Naive thymus-derived CD8-positive, alpha-beta T cell (primary cell): ENCODE measurements at regions not wholly inside any gene's neighbourhood (a gene's known extent, or its start where the extent isn't known, plus 50 kb on each side); places are given as distances from the start of the nearest gene placed in this dataset.

ENCODE experiments used
- ATAC-seq, 2 donors: fragments of 150-1000 bp; cut with Tn5 transposase in 1 of 2; sonication (Bioruptor Pico), chemical (Tn5 transposase) in 1 of 2; 1 replicate in 1 of 2; 2 replicates in 1 of 2; pipeline ENCODE4 v1.10.0; 2021; ENCODE audit warnings: mild to moderate bottlenecking in 2 of 2, moderate library complexity in 2 of 2
- POLR2A ChIA-PET: fragments of 350-600 bp; sonication (Branson Sonifier 250); formaldehyde crosslinking; loops from one replicate; lab custom pipeline; 2021; ENCODE audit warnings: antibody characterized with exemption; lab: Charles Lee
- DNase-seq, 10 donors: peaks; one replicate each; pipeline versions ENCODE4 v3.0.0 to v3.0.0-alpha.2; 2020 to 2022
- H3K27ac Mint-ChIP-seq, 10 donors: one replicate each; pipeline ENCODE4 v1.8.0; 2020 to 2022; ENCODE audit warnings: mild to moderate bottlenecking in 10 of 10, mixed read lengths in 10 of 10, moderate library complexity in 4 of 10, inconsistent platforms in 1 of 10
- H3K27me3 Mint-ChIP-seq, 5 donors: one replicate each; pipeline ENCODE4 v1.8.0; 2021 to 2022; ENCODE audit warnings: mixed read lengths in 5 of 5
- H3K36me3 Mint-ChIP-seq, 3 donors: one replicate each; pipeline ENCODE4 v1.8.0; 2020 to 2022; ENCODE audit warnings: mixed read lengths in 3 of 3, mild to moderate bottlenecking in 2 of 3, inconsistent platforms in 1 of 3
- H3K4me1 Mint-ChIP-seq, 4 donors: one replicate each; pipeline ENCODE4 v1.8.0; 2021 to 2022; ENCODE audit warnings: mixed read lengths in 4 of 4
- H3K4me3 Mint-ChIP-seq, 10 donors: one replicate each; pipeline ENCODE4 v1.8.0; 2020 to 2022; ENCODE audit warnings: mild to moderate bottlenecking in 10 of 10, mixed read lengths in 10 of 10, moderate library complexity in 6 of 10, inconsistent platforms in 1 of 10
- H3K9me3 Mint-ChIP-seq, 9 donors: one replicate each; pipeline ENCODE4 v1.8.0; 2020 to 2022; ENCODE audit warnings: mixed read lengths in 9 of 9, mild to moderate bottlenecking in 3 of 9, inconsistent platforms in 1 of 9, moderate library complexity in 1 of 9

DNA sequence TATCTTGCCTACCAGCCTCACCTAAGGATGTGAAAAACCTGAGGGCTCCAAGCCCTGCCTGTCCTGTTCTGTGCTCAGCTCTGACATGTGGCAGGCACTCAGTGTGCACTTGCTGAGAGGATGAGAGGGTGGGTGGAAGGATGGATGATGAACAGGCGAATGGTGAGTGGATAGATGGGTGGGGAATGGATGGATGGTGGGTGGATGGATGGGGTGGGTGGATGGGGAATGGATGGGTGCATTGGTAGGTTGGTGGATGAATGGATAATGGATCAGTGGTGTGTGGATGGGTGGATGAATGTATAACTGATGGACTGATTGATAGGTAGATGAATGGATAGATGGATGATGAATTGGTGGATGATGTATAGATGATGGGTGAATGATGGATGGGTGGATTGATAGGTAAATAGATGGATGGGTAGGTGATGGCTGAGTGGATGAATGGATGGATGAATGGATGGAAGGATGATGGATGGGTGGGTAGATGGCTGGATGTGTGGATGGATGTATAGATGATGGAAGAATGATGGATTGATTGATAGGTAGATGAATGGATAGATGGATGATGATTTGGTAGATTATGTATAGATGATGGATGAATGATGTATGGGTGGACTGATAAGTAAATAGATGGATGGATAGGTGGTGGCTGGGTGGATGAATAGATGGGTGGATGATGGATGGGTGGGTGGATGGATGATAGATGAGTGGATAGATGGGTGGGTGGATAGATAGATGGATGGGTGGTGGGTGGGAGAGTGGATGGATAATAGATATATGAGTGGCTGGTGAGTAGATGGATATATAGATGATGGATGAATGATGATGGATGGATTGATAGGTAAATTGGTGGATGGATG, 69.3 kb upstream of the NKX1-1 start:
- peaks cover 0 to 26% (median 7%) of the 10 kb centered on the region in 9 donors for H3K9me3 Mint-ChIP-seq
- H3K27ac Mint-ChIP-seq: peak overlapping the region in 1 of 10 donors; percentile 6
- H3K4me1 Mint-ChIP-seq: no peaks in the 10 kb centered on the region
- H3K36me3 Mint-ChIP-seq: peaks cover 0 to 10% (median 0%) of the 10 kb centered on the region in 3 donors
- ATAC-seq (no peak), DNase-seq (no peak)
- no peak overlapping the region for H3K4me3 Mint-ChIP-seq
- POLR2A ChIA-PET: no interaction called here
- peaks cover 8 to 36% (median 16%) of the 10 kb centered on the region in 5 donors for H3K27me3 Mint-ChIP-seq

DNA sequence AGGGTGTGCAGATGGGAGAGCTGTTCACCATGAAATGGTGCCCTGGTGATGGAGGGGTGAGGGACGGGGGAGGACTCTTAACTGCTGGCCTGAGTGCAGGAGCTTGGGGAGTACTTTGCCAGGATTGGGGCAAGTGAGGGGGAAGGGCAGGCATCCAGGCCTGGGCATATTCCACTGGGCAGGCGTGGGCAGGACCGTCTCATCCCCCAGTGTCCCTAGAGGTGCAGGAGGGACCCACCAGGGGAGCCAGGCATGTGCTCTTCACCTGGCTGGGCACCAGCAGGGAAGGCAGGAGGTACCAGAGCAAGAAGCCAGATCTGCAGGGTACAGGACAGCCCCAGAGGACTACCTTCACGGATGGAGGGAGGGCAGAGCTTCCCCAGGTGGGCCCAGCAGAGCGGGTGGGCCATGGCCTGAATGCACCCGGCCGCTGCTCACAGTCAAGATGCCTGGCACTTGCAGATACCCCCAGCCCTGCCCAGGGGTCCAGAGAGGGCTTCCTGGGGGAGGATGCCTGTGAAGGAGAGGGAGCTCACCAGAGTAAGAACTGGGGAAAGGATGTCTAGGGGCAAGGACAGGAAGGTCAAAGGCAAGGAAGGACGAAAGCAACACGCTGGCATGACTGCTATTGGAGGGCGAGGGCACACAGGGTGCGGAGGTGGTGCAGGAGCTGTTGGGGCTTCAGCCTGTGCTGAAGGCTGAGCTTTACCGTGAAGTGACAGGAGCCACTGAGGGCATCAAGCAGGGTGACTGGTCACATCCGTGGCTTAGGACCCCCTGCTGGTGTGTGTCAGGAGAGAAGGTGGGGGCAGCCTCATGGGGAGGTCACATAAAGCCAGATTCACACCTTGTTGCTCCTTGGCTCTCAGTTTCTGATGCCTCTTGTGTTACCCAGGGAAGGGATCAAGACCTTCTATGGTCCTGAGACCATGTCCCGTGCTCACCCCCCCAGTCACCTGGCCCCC, 68.2 kb upstream of the NKX1-1 start:
- no peak for ATAC-seq
- Mint-ChIP-seq H3K4me1 (no peaks in the 10 kb centered on the region), H3K27me3 (peaks cover 8 to 44% (median 16%) of the 10 kb centered on the region in 5 donors), H3K36me3 (peaks cover 0 to 1% (median 0%) of the 10 kb centered on the region in 3 donors), H3K27ac (peak overlapping the region in 1 of 10 donors; percentile 67), H3K9me3 (peaks cover 0 to 15% (median 3%) of the 10 kb centered on the region in 9 donors), H3K4me3 (no peak overlapping the region)
- POLR2A ChIA-PET: no interaction called here
- DNase-seq: peak in 1 of 10 donors; percentile 53

DNA sequence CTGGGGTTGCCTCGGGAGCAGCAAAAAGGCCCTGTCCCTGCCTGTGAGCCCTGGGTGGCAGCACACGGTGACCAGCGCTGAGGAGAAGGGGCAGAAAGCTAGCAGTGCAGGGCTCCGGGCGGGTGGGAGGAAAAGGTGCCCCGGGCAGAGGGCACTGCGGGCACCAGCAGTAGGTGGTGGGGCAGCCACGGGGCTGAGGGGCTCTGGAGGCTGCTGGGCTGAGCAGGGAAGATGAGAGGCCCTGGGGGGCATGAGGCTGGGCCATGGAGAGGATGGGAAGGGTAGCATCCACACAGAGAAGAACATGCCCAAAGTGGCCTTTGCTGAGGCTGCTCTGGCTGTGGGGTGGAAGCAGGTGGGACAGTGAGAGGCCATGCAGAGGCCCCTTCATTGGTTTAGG, 67.5 kb upstream of the NKX1-1 start:
- Mint-ChIP-seq H3K27me3 (peaks cover 8 to 46% (median 16%) of the 10 kb centered on the region in 5 donors), H3K36me3 (no peaks in the 10 kb centered on the region), H3K27ac (peak overlapping the region in 1 of 10 donors; percentile 67), H3K9me3 (peaks cover 0 to 12% (median 0%) of the 10 kb centered on the region in 9 donors), H3K4me1 (no peaks in the 10 kb centered on the region), H3K4me3 (no peak overlapping the region)
- POLR2A ChIA-PET: no interaction called here
- DNase-seq: no peak
- no peak for ATAC-seq

DNA sequence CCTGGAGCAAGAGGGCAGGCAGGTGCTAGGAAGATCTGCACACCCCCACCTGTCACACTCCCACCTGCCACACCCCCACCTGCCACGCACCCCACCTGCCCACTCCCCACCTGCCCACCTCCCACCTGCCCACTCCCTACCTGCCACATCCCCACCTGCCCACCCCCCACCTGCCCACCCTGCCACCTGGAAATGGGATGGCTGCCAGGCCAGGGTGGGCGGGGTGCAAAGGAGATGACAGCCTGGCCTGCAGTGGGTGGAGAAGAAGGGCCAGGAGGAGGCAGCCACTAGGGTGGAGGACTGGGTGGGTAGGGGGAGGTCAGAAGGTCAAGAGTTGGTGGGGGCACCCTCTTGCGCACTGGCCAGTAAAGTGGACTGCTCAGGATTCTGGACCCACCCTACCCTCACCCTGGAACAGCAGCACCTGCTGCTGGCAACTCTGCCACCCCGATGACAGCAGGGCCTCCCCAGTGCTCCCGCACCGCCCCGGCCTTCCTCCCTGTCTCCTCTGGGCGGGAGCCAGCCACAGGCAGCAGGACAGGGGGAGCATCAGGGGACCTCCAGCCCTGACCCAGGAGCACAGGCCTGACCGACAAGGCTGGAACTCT, 66.8 kb upstream of the NKX1-1 start:
- Mint-ChIP-seq H3K4me3 (no peak overlapping the region), H3K9me3 (peaks cover 0 to 16% (median 5%) of the 10 kb centered on the region in 9 donors), H3K27ac (no peak overlapping the region), H3K27me3 (peaks cover 8 to 46% (median 17%) of the 10 kb centered on the region in 5 donors), H3K4me1 (no peaks in the 10 kb centered on the region), H3K36me3 (peaks cover 0 to 4% (median 0%) of the 10 kb centered on the region in 3 donors)
- POLR2A ChIA-PET: no interaction called here
- DNase-seq (no peak), ATAC-seq (no peak)

DNA sequence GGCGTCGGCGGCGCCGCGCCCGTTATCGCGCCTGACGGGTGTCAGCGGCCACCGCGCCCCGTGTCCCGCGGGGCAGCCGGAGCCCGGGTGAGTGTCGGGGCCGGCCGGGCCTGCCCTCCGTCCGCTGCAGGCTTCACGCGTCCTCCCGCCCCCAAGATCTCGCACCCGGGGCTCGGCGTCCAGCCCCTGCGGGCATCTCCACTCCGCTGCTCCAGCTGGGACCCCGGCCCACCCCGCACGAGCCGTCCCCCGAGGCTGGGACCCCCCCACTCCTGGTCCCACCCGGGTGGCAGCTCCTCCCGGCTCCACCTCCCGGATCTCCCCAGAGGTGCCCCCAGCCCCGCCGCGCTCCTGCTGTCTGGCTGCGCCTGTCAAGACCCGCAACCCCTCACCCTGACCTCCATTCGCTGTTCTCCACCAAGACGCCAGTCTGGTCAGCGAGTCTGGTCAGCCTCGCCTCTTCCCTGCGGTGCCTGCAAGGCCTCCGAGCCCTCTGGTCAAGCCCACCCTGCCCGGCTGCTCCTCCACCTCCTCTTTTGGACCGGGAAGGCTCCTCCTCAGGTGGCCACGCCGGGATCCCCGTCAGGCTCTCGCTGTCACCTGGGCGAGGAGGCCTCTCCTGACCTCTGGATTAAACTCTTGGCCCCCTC, 66.0 kb upstream of the NKX1-1 start:
- H3K4me1 Mint-ChIP-seq: no peaks in the 10 kb centered on the region
- no peak overlapping the region for H3K4me3 Mint-ChIP-seq
- ATAC-seq (no peak), DNase-seq (peak in 1 of 10 donors; percentile 57)
- peaks cover 8 to 46% (median 18%) of the 10 kb centered on the region in 5 donors for H3K27me3 Mint-ChIP-seq
- POLR2A ChIA-PET: no interaction called here
- H3K27ac Mint-ChIP-seq: no peak overlapping the region
- peaks cover 0 to 23% (median 11%) of the 10 kb centered on the region in 9 donors for H3K9me3 Mint-ChIP-seq
- H3K36me3 Mint-ChIP-seq: peaks cover 0 to 5% (median 0%) of the 10 kb centered on the region in 3 donors

DNA sequence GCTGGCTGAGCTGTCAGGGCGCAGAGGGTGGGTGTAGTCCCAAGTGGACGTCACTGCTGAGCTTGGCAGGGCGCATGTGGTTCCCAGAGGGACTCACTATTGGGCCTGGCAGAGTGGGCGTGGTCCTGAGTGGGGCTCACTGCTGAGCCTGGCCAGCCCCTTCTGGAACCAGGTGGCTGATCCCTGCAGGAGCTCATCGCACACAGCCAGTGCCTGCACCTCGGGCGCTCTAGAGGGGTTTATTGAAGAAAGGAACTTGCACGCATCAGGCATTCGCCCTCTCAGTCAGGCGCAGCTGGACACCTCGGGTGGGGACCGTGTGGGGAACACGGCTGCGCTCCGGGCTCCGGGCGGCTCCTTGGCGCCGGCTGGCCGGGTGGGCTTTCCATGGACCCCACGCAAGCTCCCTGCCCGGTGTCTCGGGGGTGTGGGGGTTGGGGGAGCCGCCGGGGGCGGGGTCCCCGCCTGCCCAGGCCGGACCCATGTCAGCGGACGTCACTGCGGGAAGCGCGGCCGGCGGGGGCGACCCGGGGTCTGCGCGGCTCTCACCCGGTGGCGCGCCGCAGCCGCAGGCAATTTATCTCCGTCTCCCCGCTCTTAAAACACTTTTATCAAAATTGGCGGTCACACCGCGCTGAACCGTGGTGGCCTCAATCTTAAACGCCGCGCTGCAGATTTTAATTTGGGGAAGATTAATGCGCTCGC, 65.4 kb upstream of the NKX1-1 start:
- Mint-ChIP-seq H3K9me3 (peaks cover 0 to 27% (median 11%) of the 10 kb centered on the region in 9 donors), H3K4me1 (no peaks in the 10 kb centered on the region), H3K36me3 (peaks cover 0 to 5% (median 0%) of the 10 kb centered on the region in 3 donors), H3K27ac (no peak overlapping the region), H3K27me3 (peaks cover 8 to 46% (median 18%) of the 10 kb centered on the region in 5 donors), H3K4me3 (no peak overlapping the region)
- peak in 1 of 10 donors; percentile 51 for DNase-seq
- POLR2A ChIA-PET: no interaction called here
- no peak for ATAC-seq

DNA sequence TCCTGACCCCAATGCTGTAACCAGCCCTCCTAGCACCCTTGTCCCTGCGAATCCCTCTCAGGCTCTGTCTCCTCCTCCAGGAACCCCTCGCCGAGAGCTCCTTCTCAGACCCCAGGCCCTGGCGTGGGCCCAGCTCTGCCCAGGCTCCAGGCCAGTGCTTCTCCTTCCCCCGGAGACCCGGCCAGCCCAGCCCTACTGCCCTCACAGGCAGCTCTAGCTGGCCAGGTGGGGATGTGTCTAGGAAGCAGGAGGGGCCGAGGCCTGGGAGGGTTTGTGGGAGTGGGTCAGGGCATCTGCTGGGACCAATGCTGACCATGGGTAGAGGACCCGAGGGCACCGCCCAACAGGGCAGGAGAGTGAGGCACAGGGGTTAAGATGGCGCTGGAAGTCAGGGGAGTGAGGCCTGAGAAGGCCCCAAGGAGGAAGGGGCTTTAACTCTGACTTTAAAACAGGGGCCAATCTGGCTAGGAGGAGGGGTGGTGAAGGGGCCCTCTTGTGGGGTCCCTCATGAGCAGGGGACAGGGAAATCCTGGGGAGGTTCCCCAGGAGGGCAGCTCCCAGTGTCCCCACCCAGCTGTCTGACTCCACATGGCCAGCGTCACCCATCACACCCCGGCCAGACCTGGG, 64.7 kb upstream of the NKX1-1 start:
- no peaks in the 10 kb centered on the region for H3K4me1 Mint-ChIP-seq
- peaks cover 8 to 46% (median 17%) of the 10 kb centered on the region in 5 donors for H3K27me3 Mint-ChIP-seq
- H3K9me3 Mint-ChIP-seq: peaks cover 0 to 22% (median 11%) of the 10 kb centered on the region in 9 donors
- POLR2A ChIA-PET: no interaction called here
- no peak overlapping the region for H3K4me3 Mint-ChIP-seq
- no peak overlapping the region for H3K27ac Mint-ChIP-seq
- H3K36me3 Mint-ChIP-seq: peaks cover 0 to 5% (median 0%) of the 10 kb centered on the region in 3 donors
- DNase-seq (peak in 1 of 10 donors; percentile 47), ATAC-seq (no peak)

DNA sequence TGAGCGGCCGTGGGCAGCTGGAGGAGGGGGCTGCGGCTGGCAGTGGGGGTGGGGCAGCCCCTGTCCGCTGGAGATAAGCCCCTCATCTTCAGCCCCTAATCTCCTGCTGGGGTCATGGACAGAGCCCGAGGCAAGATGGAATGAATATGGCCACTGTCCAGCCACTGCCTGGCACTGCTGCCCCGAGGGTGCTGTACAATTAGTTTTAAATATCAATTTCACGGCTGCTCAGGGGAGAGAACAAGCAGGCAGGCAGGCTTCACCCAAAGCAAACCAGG, 64.1 kb upstream of the NKX1-1 start:
- peaks cover 0 to 5% (median 0%) of the 10 kb centered on the region in 3 donors for H3K36me3 Mint-ChIP-seq
- POLR2A ChIA-PET: no interaction called here
- ATAC-seq (no peak), DNase-seq (no peak)
- no peak overlapping the region for H3K27ac Mint-ChIP-seq
- no peaks in the 10 kb centered on the region for H3K4me1 Mint-ChIP-seq
- peaks cover 0 to 20% (median 11%) of the 10 kb centered on the region in 9 donors for H3K9me3 Mint-ChIP-seq
- no peak overlapping the region for H3K4me3 Mint-ChIP-seq
- H3K27me3 Mint-ChIP-seq: peaks cover 5 to 44% (median 16%) of the 10 kb centered on the region in 5 donors

DNA sequence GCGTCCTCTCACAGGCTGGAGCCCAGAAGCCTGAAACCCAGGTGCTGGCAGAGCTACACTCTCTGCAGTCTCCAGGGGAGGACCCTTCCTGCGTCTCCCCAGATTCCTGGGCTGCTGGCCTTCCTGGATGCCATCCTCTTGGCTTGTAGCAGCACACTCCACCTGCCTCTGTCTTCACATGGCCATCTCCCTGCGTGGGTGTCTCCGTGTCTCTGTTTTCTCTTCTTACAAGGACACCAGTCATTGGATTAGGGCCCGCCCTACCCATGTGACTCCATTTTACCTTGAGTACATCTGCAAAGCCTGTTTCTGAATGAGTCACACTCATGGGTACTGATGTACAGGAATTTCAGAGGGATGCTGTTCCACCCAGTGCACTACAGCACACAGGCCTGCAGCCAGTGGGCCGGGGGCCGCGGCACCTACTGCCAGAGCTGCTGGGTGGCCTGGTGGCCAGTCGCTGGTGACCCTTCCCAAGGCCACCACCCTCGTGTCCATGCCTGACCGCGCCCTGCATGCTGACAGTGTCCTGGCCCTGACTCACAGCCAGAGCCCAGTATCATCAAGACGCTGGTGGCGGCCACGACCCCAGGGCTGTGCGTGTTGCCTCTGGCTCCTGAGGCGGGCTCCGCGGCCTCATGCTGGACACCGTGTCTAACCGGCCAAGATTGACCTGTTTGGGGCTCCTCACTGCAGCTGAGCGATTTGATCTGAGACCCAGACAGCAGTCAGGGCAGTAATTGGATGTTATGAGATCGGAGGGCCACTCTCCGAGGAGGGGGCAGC, 63.6 kb upstream of the NKX1-1 start:
- peak in 1 of 10 donors; percentile 32 for DNase-seq
- H3K4me3 Mint-ChIP-seq: no peak overlapping the region
- POLR2A ChIA-PET: no interaction called here

DNA sequence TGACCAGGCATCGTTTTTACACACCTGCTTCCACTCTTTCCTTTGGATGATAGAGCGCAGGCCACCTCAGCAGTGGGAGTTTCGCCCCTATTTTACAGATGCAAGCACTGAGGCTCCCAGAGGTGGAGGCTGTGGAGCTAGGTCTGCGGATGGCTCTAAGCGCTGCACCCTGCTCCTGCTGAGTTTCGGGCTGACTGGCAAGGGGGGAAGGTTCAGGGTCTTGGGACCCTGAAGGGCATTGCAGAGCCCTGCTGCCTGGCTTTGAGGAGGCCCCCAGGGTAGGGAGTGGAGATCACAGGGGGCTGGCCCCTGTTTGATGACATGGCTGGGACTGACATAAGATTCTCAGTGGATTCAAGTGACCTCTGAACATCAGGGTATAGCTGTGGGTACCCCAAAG, 62.8 kb upstream of the NKX1-1 start:
- POLR2A ChIA-PET: interaction anchor here (0.6 kb wide), 1 partner anchor 198 kb away, joined by 3 read pairs; no protein-coding TSS in a partner anchor
- no peaks in the 10 kb centered on the region for H3K4me1 Mint-ChIP-seq

More for the DNA sequence above, 63.6 kb upstream of the NKX1-1 start:
- Mint-ChIP-seq H3K4me1 (no peaks in the 10 kb centered on the region), H3K36me3 (peaks cover 0 to 5% (median 0%) of the 10 kb centered on the region in 3 donors), H3K27me3 (peaks cover 5 to 43% (median 13%) of the 10 kb centered on the region in 5 donors), H3K9me3 (peaks cover 0 to 20% (median 11%) of the 10 kb centered on the region in 9 donors), H3K27ac (no peak overlapping the region)
- ATAC-seq: no peak

More for the DNA sequence above, 62.8 kb upstream of the NKX1-1 start:
- Mint-ChIP-seq H3K27me3 (peaks cover 3 to 40% (median 9%) of the 10 kb centered on the region in 5 donors), H3K36me3 (peaks cover 0 to 5% (median 0%) of the 10 kb centered on the region in 3 donors), H3K9me3 (peaks cover 0 to 20% (median 9%) of the 10 kb centered on the region in 9 donors), H3K4me3 (no peak overlapping the region), H3K27ac (peak overlapping the region in 2 of 10 donors; percentile 7 to 54)
- no peak for ATAC-seq
- DNase-seq: peak in 1 of 10 donors; percentile 45
